ENCODE measurements at regions not wholly inside any gene's neighbourhood (a gene's known extent, or its start where the extent isn't known, plus 50 kb on each side); places are given as distances from the start of the nearest gene placed in this dataset.

DNA sequence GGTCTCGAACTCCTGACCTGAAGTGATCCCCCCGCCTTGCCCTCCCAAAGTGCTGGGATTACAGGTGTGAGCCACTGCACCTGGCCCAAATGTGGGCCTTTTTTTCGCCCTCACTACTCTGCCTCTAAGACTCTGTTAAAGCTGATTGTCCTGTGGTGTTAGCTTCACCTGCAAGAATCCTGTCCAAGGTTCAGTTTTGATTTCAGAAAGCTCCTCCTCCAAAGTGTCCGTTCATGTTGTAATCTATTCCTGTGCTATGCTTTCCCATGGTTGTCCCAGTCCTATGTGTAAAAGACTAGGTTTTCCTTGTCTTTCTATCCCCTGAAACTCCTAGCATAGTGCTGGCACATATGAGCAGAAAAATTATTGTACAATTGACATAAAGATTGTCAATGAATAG is 440.9 kb downstream of the KLF5 start:
- in situ Hi-C loops (cut with MboI; ENCODE audit: low pct_unique_long_range_greater_than_20kb, low sequenced_read_pairs) = no loop called here
- no peak for DNase-seq

DNA sequence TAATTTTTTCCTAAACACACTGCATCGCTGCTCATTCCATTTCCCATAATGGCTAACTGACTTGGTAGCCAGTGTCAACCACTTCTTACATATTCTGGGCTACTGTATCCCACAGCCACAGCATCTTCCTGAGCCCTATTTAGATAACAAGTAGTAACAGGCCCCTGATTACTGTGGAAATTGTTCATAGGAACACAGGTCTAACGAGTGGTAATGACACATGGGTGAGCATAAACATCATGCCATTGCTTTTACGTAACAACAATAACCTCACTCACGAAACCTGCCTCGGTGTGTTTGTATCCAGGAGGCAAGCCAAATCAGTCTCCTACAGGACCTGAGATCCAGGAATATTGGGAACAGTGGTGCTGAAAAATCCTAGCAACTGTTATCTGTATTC is 438.6 kb downstream of the KLF5 start:
- in situ Hi-C loops (cut with MboI; ENCODE audit: low pct_unique_long_range_greater_than_20kb, low sequenced_read_pairs) = no loop called here
- no peak for DNase-seq

DNA sequence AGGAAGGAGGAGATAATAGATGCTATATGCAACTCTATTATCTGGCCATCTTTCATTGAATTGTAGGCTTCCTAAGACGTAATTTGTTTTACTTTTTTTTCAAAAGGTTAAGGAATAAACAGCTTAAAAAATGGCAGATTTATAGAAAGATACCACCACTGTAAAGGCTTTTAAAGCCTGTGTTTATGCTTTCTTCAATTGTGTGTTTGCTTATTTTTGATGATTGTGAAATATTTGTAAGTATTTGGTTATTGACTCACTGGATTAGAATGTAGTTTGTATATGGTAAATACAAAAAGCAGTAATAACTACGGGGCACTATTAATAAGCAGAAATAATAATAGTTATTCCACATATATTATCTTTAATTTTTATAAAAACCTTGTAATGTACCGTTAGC is 437.9 kb downstream of the KLF5 start:
- in situ Hi-C loops (cut with MboI; ENCODE audit: low pct_unique_long_range_greater_than_20kb, low sequenced_read_pairs) = no loop called here
- no peak for DNase-seq

DNA sequence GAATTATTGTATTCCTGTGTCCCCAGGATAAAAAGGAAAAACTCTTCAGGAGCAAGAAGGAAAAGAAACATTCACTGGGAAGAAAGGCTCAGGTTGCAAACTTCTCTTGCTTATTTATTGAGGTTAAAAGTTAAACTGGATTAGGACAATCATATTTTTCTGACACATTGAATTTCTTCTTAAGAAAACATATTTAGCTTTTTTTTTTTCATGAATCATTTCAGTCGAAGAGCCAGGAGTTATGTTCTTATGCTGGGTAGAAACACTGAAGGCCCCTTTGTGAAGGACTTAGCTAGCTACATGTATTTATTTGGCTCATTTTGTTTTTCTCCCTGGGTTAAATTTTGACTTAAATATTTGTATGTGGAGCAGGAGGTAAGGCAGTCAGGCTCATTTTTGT is 434.0 kb downstream of the KLF5 start:
- in situ Hi-C loops (cut with MboI; ENCODE audit: low pct_unique_long_range_greater_than_20kb, low sequenced_read_pairs) = no loop called here
- DNase-seq = no peak

DNA sequence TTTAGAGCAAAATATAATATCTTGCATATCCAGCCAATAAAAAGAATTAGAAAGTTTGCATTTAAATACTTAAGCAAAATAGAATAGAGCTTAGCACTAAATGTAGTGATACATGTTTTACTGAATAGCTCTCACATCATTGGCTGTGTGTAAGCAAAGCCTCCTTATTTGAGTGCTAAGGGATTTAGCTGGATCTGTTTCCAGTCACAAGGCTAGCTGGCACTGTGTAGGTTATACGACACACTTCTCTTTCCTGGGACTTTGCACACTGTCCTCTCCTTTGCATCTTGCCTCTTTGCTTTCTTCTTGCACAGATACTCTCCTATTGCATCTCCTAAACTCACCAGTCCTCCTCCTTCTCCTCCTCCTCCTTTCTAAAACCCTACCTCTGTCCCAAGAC is 423.8 kb downstream of the KLF5 start:
- no peak for DNase-seq
- in situ Hi-C loops (cut with MboI; ENCODE audit: low pct_unique_long_range_greater_than_20kb, low sequenced_read_pairs) = no loop called here

DNA sequence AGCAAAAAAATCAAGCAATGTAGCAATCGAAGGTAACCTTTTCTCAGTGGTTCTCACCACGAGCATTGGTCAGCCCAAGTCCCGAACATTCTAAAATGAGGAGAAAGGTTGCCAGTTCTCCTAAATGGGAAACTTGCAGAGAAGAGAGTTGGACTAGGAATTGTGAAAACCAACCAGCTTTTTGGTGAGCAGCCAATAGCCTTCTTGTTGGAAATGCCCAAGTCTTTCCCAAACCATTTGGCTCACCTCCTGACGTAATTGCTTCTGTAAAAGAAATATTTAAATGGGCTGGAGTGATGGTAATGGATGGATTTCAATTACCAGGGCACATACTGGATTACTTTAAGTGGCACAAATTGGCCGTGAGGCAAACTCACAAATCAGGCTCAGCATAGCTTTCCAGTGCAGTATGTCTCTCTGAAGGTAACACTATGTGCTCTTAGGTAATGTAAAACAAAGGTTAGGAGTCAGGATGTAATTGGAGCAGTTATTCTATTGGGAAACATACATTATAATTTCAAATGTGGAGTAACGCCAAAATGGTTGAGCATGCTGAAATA is 423.2 kb downstream of the KLF5 start:
- no peak for DNase-seq
- in situ Hi-C loops (cut with MboI; ENCODE audit: low pct_unique_long_range_greater_than_20kb, low sequenced_read_pairs) = no loop called here

DNA sequence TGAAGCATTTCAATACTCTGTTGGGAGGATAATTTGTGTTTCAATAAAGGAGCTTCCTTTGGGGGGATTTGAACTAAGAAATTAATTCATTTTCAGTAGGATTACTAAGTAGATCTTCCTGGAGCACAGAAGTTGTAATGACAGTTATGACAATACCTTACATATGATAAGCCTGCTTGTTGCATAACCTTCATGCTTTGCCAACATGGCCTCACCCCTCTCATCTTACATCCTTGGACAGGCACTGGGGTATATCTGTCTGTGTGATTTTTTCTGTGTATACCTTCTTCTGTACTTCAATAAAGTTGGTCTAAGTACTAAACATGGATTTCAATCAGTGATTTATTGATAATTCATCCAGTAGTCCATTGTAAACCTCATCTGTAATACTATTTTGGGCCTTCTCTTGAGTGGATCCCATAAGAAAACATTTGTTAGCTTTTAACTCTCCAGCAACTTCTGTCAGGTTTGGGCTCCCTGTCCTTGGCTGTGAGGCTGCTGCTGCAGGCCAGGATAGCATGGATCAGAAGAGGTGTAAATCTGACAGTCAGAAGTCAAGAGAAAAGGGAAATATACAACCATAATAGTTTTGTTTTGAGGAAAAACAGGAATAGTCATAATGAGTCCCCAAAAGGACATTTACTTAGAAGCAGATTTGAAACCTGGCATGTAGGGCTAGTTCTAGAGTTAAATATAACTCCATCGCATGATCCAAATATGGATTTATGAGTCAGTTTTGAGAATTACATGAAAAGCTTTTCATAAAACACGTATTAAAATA is 422.2 kb downstream of the KLF5 start:
- in situ Hi-C loops (cut with MboI; ENCODE audit: low pct_unique_long_range_greater_than_20kb, low sequenced_read_pairs) = no loop called here
- no peak for DNase-seq

DNA sequence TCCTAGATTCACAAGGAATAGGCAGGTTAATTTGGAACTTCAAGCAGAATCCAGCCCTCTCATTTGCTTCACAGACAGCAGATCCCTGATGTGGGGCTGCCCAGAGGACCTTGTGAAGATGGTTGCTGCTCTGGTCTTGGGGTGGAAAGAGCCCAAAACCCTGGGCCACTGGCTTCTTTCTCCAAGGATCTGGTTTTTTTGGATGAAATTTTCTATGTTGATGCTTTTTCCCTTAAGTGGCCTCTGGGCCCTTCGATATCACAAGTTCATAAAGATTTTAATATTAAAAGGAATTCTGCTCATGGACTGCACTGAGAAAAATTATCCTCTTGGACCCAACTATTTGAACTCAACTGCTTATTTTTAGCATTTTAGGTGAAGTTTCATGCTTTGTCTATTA is 421.1 kb downstream of the KLF5 start:
- in situ Hi-C loops (cut with MboI; ENCODE audit: low pct_unique_long_range_greater_than_20kb, low sequenced_read_pairs) = no loop called here
- no peak for DNase-seq

DNA sequence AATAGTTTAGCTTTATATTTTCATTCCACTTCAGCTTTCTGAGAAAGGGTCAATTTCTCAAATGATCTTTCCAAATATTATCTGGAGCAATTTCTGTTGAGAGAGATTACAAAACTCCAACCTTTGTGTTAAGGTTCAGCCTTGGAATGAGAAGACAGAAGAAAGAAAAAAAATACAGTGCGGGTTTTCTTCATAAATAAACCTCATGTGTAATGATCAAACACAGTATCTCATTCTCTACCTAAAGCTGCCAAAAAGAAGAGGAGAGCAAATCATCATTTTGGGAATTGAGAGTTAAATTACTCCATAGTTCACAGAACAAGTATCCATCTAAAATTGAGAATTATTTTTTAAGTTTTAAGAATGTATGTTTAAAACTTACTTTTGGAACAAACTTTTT is 420.5 kb downstream of the KLF5 start:
- DNase-seq = no peak
- in situ Hi-C loops (cut with MboI; ENCODE audit: low pct_unique_long_range_greater_than_20kb, low sequenced_read_pairs) = no loop called here

DNA sequence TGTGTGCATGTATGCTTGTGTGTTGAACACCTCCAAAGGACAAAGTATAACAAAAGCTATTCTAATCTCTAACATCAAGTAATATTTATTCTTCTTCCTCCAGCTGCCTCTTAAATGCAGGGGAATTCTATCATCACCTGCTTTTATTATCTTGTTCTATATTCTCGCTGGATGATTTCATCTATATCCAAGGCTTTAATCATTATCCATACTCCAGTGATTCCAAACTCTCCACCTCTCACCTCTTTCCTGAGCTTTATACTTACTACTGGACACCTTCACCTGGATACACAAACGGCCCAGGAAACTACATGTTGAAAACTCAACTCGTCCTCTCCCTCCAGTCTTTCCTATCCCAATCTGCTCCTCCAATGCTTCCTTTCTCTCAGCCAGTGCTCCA is 418.6 kb downstream of the KLF5 start:
- in situ Hi-C loops (cut with MboI; ENCODE audit: low pct_unique_long_range_greater_than_20kb, low sequenced_read_pairs) = no loop called here
- DNase-seq = no peak

DNA sequence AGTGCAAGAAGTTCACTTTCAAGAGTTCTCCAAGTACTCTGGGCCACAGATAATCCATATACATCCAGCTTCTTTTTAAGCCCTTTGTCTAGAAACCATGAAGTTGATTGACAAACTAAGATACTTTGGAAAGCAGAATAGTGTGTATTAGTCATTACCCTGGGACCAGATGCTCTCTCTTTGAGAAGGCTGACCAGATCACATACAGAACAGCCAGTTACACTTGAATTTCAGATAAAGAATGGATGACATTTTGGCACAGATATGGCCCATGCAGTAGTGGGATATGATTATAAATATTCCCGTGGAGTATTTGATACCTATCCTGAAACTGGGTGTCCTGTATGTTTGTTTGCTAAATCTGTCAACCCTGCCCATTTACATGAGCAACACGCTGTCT is 414.2 kb downstream of the KLF5 start:
- in situ Hi-C loops (cut with MboI; ENCODE audit: low pct_unique_long_range_greater_than_20kb, low sequenced_read_pairs) = no loop called here

DNA sequence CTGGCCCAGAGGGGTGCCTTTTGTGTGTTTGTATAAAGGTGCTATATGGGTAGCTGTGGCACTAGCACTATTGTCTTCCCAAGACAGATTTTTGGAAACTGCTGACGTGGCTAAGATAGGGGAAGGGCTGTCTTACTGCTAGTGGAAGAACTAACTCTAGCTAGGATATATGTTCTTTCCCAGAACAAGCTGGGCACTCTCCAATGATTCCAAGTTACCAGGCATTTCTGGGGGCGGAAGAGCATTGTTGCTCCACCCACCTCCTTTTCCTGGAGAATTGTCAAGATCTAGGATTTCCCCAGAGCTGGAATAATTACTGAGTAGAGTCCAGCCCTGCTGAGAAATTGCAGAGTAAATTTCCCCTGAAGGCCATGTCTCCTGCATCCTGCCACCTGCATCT is 408.3 kb downstream of the KLF5 start:
- in situ Hi-C loops (cut with MboI; ENCODE audit: low pct_unique_long_range_greater_than_20kb, low sequenced_read_pairs) = no loop called here

More for the DNA sequence above, 414.2 kb downstream of the KLF5 start:
- DNase-seq = no peak

DNA sequence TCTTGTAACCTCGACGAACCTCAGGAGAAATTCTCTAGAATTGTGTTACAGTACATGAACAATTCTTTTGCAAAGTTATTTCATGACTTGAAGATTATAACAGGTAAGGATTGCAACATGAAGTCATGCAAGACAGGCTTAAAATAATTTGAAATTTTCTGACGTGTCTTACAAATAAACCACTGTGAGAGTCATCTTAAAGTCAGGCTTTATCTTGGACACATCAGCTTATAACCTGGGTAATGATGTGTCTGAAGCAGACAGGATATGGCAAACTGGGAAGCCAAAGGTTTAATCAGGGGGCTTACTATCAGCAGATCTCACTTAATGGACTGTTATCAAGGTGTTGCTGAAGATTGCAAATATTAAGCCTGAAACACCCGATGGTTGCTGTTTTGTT is 407.8 kb downstream of the KLF5 start:
- in situ Hi-C loops (cut with MboI; ENCODE audit: low pct_unique_long_range_greater_than_20kb, low sequenced_read_pairs) = no loop called here
- no peak for DNase-seq

More for the DNA sequence above, 408.3 kb downstream of the KLF5 start:
- no peak for DNase-seq

DNA sequence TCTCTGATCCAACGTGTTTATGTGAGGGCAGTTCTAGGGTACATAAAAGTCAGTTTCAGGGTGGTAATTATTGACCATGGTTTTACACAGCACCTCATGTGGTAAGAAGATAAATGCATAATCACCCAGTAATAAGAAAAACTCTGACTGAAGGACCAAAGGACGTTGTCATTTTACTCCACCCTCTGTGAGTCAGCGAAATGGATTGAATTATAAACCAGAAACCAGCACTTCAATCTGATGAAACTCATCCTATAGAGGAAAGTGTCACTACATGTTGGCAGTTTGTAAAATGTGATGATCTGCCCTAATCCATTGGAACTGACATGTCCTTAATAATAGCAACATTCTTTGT is 406.8 kb downstream of the KLF5 start:
- no peak for DNase-seq
- in situ Hi-C loops (cut with MboI; ENCODE audit: low pct_unique_long_range_greater_than_20kb, low sequenced_read_pairs) = no loop called here

DNA sequence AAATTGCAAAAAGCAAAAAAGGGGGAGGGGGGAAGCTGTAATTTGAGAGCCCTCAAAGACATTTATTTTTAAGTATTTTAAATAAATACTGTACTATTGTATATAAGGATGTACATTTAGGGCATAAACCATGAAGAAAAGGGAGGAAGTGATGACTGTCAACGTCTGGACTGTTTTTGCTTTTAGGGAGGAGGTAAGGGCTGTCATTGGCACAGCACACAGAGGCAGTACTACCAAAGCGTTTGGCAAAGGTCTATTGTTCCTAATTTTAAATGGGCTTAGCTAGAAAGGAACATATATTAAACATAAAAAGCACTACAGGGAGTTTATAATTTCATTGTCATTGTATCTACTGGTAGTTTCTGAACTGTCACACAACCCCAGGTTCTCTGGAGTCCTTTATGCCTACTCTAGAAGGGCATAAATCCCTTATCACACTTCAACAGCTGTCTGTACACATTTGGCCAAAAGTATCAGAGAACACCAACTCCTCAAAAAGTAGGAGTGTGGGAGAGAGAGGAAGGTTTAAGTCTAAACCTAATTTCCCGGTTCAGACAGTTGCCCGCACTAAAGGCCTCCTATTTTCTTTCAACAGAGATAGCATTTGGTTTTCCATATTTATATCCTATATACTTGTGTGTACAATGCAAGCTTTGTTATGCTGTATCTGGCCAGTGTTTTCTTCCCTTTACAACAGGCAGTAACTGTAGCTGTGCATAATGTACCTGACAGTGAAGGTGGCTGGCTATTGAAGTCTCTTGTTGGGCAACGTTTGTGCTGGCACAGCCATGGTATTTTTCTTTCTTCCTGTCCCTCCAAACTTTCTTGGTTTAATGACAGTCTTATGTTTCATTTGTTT is 406.2 kb downstream of the KLF5 start:
- no peak for DNase-seq

DNA sequence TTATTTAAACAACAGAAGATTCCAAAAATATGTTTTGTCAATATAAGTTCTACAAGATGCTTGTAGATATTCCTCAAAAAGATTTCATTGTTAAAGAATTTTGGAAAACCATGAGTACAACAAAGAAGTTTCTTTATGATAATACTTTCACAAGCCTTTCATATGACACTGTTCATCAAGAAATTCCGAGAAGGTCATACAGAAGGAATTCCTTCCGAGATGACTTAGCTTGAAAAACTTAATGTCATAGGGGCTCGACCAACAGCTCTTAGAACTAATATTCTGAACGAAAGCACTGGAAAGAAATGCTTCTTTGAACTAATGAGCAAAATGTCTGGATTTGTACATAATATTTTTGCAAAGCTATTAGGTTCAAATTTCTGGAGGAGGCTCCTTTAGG is 403.4 kb downstream of the KLF5 start:
- DNase-seq = no peak
- in situ Hi-C loops (cut with MboI; ENCODE audit: low pct_unique_long_range_greater_than_20kb, low sequenced_read_pairs) = no loop called here

More for the DNA sequence above, 406.2 kb downstream of the KLF5 start:
- in situ Hi-C loops (cut with MboI; ENCODE audit: low pct_unique_long_range_greater_than_20kb, low sequenced_read_pairs) = no loop called here

DNA sequence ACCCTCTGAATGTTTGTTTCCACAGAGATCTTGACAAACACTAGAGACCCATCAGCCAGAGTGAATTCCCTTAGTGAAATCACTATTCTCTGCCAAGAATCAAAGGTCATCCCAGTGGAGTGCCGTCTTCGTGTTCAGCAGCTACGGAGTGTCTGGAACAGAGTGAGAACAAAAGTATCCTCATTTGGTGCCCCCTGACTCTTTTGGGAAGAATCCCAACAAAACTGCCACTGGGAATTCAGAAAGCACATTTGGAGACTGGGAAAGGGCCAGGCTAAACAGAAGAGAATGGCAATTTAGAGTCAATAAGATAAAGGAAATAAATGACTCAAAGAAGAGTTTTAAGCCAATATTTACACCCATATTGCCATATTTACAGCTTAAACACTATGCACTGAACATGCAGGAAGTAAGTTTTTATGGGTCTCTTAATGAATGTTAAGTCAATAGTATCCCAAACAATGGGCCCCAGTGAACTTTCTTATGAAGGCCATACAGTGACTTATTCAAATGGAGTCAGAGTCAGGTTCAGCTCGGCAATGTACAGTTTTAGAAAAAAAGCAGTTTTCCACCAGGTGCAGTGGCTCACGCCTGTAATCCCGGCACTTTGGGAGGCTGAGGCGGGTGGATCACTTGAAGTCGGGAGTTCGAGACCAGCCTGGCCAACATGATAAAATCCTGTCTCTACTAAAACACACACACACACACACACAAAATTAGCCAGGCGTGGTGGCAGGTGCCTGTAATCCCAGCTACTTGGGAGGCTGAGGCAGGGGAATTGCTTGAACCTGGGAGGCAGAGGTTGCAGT is 392.6 kb downstream of the KLF5 start:
- in situ Hi-C loops (cut with MboI; ENCODE audit: low pct_unique_long_range_greater_than_20kb, low sequenced_read_pairs) = no loop called here
- DNase-seq = no peak

DNA sequence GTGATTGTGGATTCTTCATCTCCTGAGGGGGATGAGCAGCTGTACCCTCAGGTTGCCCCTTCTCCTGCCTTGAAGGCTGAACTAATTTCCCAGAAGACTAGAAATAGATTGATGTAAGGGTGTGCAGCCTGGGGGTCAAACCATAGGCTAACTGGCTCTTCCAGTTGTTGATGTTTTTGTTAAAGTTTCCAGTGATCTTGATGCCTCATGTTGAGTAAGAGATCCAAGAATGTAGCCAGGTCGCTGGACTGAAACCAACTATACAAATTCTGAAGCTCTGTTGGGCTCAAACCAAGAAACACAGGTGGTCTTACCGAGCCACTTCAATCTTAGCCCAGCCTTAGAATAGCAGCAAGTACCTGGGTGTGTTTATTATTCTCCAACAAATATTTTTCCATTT is 391.8 kb downstream of the KLF5 start:
- in situ Hi-C loops (cut with MboI; ENCODE audit: low pct_unique_long_range_greater_than_20kb, low sequenced_read_pairs) = no loop called here
- no peak for DNase-seq

DNA sequence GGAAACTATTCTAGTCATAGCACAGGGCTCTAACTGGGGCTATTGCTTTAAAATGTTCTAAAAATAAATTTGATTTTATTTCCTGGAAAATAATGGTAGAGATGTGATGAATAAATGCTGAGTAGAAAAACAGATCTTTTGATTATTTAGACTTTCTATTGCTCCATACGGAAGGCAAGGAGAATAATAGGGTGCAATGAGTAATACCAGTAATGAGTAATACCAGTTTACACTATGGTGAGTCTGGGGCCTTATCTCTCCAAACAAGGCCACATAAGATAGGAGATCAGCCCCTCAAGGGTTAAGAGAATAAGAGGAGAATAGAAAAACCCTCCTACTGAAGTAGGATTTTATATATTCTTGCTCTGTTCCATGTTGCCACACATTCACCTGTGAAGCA is 390.4 kb downstream of the KLF5 start:
- DNase-seq = no peak
- in situ Hi-C loops (cut with MboI; ENCODE audit: low pct_unique_long_range_greater_than_20kb, low sequenced_read_pairs) = no loop called here
